Lower leg skin (tissue), 4 donors: ENCODE measurements at regions not wholly inside any gene's neighbourhood (a gene's known extent, or its start where the extent isn't known, plus 50 kb on each side); places are given as distances from the start of the nearest gene placed in this dataset.

Experiments
- DNase-seq, 2 donors: peaks; one replicate each; pipeline ENCODE4 v3.0.0-alpha.2; 2019; ENCODE audit warnings: low spot score in 2 of 2
- H3K4me3 ChIP-seq: fragments of 200-600 bp; sonication (generic); 2 replicates; pipeline ENCODE4 v1.5.1; 2017; ENCODE audit warnings: mild to moderate bottlenecking, low read depth; ENCODE audit not compliant: poor library complexity, severe bottlenecking
- POLR2A ChIP-seq, 2 donors: fragments of 450-650 bp; IDR thresholded peaks; one replicate each; pipeline ENCODE4 v1.6.1; 2016 to 2017; ENCODE audit warnings: antibody characterized with exemption in 2 of 2, mild to moderate bottlenecking in 1 of 2, moderate library complexity in 1 of 2
- WGBS, 2 donors: methylation state at CpG; one replicate each; pipeline ENCODE4 v1.1.5; 2018; 5-methylcytosine and 5-hydroxymethylcytosine counted together
- intact Hi-C: fragments of 100-400 bp; cut with DNase I; formaldehyde crosslinking; loops from one replicate; pipeline ENCODE4 v1.15.0; 2023; ENCODE audit warnings: low total_unique reads
- TF ChIP-seq, protein P1 (sequence below), 3 donors: fragments of 450-650 bp; IDR thresholded peaks; one replicate each; pipeline ENCODE4 v1.5.1; 2016; ENCODE audit warnings: antibody characterized with exemption in 3 of 3, mild to moderate bottlenecking in 3 of 3, moderate library complexity in 2 of 3

DNA sequence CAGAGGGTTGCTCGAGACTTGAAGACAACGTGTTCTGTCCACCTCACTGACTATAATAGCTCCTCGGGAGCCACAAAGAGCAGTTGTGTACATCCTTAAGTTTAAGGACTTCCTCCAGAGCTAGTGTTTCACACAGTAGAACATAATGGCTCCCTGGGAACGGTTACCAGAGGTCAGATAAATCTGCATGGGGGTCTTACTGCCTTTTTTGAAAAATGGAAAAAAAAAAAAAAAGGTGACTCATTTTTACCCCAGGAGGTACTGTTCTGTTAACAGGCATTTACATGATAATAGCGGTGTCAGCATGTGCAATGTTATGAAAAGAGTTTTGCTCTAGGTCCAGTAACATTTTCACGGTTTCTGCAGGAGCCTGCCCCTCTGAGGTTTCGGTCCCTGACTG lies 498.9 kb upstream of the WWC1 start:
- 81 to 85% methylated on average over 7 of the region's 7 CpGs for WGBS, 2 donors
- DNase-seq: no peak
- TF ChIP-seq, protein P1, sequence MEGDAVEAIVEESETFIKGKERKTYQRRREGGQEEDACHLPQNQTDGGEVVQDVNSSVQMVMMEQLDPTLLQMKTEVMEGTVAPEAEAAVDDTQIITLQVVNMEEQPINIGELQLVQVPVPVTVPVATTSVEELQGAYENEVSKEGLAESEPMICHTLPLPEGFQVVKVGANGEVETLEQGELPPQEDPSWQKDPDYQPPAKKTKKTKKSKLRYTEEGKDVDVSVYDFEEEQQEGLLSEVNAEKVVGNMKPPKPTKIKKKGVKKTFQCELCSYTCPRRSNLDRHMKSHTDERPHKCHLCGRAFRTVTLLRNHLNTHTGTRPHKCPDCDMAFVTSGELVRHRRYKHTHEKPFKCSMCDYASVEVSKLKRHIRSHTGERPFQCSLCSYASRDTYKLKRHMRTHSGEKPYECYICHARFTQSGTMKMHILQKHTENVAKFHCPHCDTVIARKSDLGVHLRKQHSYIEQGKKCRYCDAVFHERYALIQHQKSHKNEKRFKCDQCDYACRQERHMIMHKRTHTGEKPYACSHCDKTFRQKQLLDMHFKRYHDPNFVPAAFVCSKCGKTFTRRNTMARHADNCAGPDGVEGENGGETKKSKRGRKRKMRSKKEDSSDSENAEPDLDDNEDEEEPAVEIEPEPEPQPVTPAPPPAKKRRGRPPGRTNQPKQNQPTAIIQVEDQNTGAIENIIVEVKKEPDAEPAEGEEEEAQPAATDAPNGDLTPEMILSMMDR (IDR thresholded peaks at IDR 0.05): no peak
- no peak for TF ChIP-seq POLR2A (IDR thresholded peaks at IDR 0.05)
- intact Hi-C loops: no loop called here
- no peak overlapping the region for H3K4me3 ChIP-seq

DNA sequence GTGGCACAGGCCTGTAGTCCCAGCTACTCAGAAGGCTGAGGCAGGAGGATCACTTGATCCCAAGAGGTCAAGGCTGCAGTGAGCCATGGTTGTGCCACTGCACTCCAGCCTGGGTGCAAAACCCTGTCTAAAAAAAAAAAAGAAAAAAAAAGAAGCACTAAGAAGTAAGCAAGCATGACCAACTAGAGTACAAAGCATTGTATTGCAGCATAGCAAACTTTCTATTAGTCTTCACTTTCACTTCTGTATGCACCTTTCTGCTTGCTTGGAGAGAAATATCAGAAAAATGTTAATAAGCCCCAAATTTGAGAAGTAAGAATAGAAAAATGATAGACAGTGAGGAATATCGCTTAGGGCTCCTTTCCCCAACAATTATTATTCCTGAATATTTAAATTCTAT lies 497.7 kb upstream of the WWC1 start:
- WGBS, 2 donors: 89% methylated on average over 1 of the region's 1 CpG
- intact Hi-C loops: no loop called here
- TF ChIP-seq POLR2A (IDR thresholded peaks at IDR 0.05): no peak
- TF ChIP-seq, protein P1 (IDR thresholded peaks at IDR 0.05): no peak
- no peak overlapping the region for H3K4me3 ChIP-seq
- DNase-seq: no peak

DNA sequence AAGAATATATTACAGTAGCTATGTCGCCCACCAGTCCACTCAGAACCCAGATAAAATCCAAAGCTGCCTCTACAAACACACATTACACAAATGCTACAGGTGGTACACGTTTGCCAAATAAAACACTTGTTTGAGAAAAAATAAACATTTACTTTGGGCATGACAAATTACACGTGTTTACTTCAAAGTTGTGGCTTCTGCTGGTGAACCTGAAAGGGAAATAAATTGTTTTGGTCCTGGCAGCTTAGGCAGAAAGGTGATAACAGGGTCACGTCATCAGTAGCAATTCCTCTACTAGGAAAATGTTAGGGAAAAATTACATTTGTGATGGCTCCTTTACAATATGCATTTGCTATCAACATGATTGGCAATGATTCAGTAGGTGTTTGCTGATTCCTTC lies 497.3 kb upstream of the WWC1 start:
- TF ChIP-seq, protein P1 (IDR thresholded peaks at IDR 0.05): no peak
- no peak for TF ChIP-seq POLR2A (IDR thresholded peaks at IDR 0.05)

DNA sequence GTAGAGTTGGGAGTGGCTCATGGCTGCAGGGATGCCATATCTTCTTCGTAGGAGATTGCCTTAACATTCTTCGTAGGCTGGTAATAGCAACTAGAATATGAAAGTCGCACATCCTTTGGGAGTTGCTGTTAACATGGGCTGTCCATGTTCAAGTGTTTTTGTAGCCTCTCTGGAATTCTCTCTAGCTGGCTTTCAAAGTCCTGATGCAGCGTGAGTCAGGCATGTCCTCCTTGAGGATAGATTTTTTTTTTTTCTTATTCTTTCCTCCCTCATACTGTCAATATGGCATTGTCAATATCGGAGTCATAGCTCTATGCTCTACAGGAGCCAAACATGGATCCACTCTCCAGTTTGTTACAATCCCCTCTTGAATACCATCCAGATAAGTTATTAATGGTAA lies 494.8 kb upstream of the WWC1 start:
- H3K4me3 ChIP-seq: no peak overlapping the region
- no peak for DNase-seq
- WGBS, 2 donors: 88 to 89% methylated on average over 5 of the region's 5 CpGs
- intact Hi-C loops: no loop called here
- TF ChIP-seq POLR2A (IDR thresholded peaks at IDR 0.05): no peak

More for the DNA sequence above, 497.3 kb upstream of the WWC1 start:
- H3K4me3 ChIP-seq: no peak overlapping the region
- 67 to 70% methylated on average over 4 of the region's 4 CpGs for WGBS, 2 donors
- intact Hi-C loops: no loop called here
- DNase-seq: no peak

DNA sequence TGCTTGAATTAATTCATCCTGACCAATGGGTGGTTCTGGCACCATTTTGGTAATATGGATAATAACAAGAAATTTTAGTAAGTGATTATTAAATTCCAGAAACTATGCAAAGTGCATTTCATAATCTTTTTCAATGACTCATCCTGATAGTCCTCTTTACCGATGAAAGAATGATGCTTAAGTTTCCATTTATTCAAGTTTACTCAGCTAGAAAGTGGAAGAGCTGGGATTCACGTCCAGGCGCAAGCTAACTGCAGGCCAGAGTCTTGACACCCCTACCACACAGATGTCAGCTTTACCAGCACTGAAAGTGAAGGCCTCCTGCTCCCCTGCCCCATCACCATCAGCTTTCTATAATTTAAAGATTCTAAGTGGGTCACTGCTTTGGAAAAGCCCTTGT lies 493.5 kb upstream of the WWC1 start:
- 65% methylated on average over 3 of the region's 3 CpGs for WGBS, 2 donors
- TF ChIP-seq, protein P1 (IDR thresholded peaks at IDR 0.05): no peak
- TF ChIP-seq POLR2A (IDR thresholded peaks at IDR 0.05): no peak
- DNase-seq: no peak
- intact Hi-C loops: no loop called here
- H3K4me3 ChIP-seq: no peak overlapping the region

DNA sequence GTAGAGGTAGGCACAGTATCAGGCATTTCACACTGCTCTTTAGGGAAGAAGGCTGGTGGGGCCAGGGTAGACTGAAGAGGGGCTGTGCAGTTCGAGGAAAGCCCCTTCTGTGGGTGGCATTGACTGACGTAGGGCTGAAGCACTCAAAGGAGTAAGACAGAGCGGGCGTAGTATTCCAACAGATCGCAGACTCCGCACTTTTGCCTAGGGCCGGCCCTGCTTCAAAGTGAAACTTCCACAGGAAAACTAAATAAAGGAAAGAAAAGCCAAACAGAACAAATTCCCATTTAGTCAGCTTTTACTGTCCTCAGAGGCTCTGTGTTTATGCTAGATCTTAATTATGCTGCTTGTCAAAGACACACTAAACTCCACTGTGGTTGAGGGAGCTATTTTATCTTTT lies 493.0 kb upstream of the WWC1 start:
- no peak for TF ChIP-seq POLR2A (IDR thresholded peaks at IDR 0.05)
- TF ChIP-seq, protein P1 (IDR thresholded peaks at IDR 0.05): no peak
- intact Hi-C loops: no loop called here
- no peak overlapping the region for H3K4me3 ChIP-seq
- no peak for DNase-seq
- WGBS, 2 donors: 73 to 77% methylated on average over 7 of the region's 7 CpGs
